HG03457 (cell line): ENCODE measurements at regions not wholly inside any gene's neighbourhood (a gene's known extent, or its start where the extent isn't known, plus 50 kb on each side); places are given as distances from the start of the nearest gene placed in this dataset.
"Not testable (repeated sequence)": the region's sequence is repeated elsewhere in the genome, so short reads cannot be mapped to it uniquely, and the experiment has no call there.

ENCODE experiments used
- ATAC-seq: cut with Tn5 transposase; IDR thresholded peaks from one replicate; pipeline ENCODE4 v1.9.1; 2021; ENCODE audit warnings: moderate number of reproducible peaks; ENCODE audit not compliant: unreplicated experiment

GRCh38 chr3:104043001-104043543 is 1323.6 kb upstream of the ALCAM start:
- not testable (repeated sequence) for ATAC-seq

GRCh38 chr3:104044002-104044401 is 1322.7 kb upstream of the ALCAM start:
- ATAC-seq: no peak

GRCh38 chr3:104066658-104067057 is 1300.1 kb upstream of the ALCAM start:
- ATAC-seq: no peak

- ATAC-seq: no peak
Measured at GRCh38 chr3:104069114-104069513, 1297.6 kb upstream of the ALCAM start.

- ATAC-seq: no peak
Measured at GRCh38 chr3:104070906-104071305, 1295.8 kb upstream of the ALCAM start.

- ATAC-seq: no peak
Measured at GRCh38 chr3:104080088-104080626, 1286.6 kb upstream of the ALCAM start.

- no peak for ATAC-seq
Measured at GRCh38 chr3:104088738-104089137, 1278.0 kb upstream of the ALCAM start.

- ATAC-seq: not testable (repeated sequence)
Measured at GRCh38 chr3:104089987-104090386, 1276.7 kb upstream of the ALCAM start.

- ATAC-seq: no peak
Measured at GRCh38 chr3:104101736-104102135, 1265.0 kb upstream of the ALCAM start.

- ATAC-seq: peak; percentile 95
Measured at GRCh38 chr3:104102386-104102785, 1264.3 kb upstream of the ALCAM start.

- ATAC-seq: no peak
Measured at GRCh38 chr3:104106276-104106675, 1260.4 kb upstream of the ALCAM start.

- no peak for ATAC-seq
Measured at GRCh38 chr3:104108522-104108921, 1258.2 kb upstream of the ALCAM start.

GRCh38 chr3:104126463-104126862 is 1240.2 kb upstream of the ALCAM start:
- no peak for ATAC-seq

GRCh38 chr3:104126864-104127553 is 1239.7 kb upstream of the ALCAM start:
- no peak for ATAC-seq

- no peak for ATAC-seq
Measured at GRCh38 chr3:104127830-104128229, 1238.9 kb upstream of the ALCAM start.

GRCh38 chr3:104132566-104133403 is 1233.9 kb upstream of the ALCAM start:
- ATAC-seq: no peak

GRCh38 chr3:104133630-104134029 is 1233.1 kb upstream of the ALCAM start:
- ATAC-seq: no peak

- ATAC-seq: no peak
Measured at GRCh38 chr3:104137116-104137515, 1229.6 kb upstream of the ALCAM start.

GRCh38 chr3:104145164-104145563 is 1221.5 kb upstream of the ALCAM start:
- ATAC-seq: no peak

- ATAC-seq: no peak
Measured at GRCh38 chr3:104149154-104149553, 1217.6 kb upstream of the ALCAM start.

GRCh38 chr3:104150724-104151123 is 1216.0 kb upstream of the ALCAM start:
- no peak for ATAC-seq

- no peak for ATAC-seq
Measured at GRCh38 chr3:104154896-104155295, 1211.8 kb upstream of the ALCAM start.
